A549 (cell line): ENCODE measurements at regions not wholly inside any gene's neighbourhood (a gene's known extent, or its start where the extent isn't known, plus 50 kb on each side); places are given as distances from the start of the nearest gene placed in this dataset.

Experiments used
- CHD2 ChIP-seq: fragments of 150-350 bp; IDR thresholded peaks from 2 replicates; pipeline ENCODE4 v1.6.1; 2014; ENCODE audit warnings: low read length; ENCODE audit not compliant: partially characterized antibody
- CTCF ChIP-seq: fragments of >200 bp; sonication (Bioruptor Twin); formaldehyde crosslinking; IDR thresholded peaks from 3 replicates; pipeline ENCODE4 v1.5.1; 2016
- HDAC2 ChIP-seq: fragments of 200-600 bp; sonication (generic); IDR thresholded peaks from 2 replicates; pipeline ENCODE4 v1.6.1; 2016
- MAX ChIP-seq: IDR thresholded peaks from 2 replicates; pipeline ENCODE4 v1.6.1; 2012
- POLR2A ChIP-seq: IDR thresholded peaks from 2 replicates; pipeline ENCODE4 v1.6.1; 2012; ENCODE audit warnings: mild to moderate bottlenecking, low read length
- TF ChIP-seq, protein P1 (sequence below): fragments of >200 bp; sonication (Bioruptor Twin); formaldehyde crosslinking; IDR thresholded peaks from 2 replicates; pipeline ENCODE4 v1.6.1; 2016

GRCh38 chr21:20276377-20276776 is 721.8 kb upstream of the NCAM2 start:
- no peak for TF ChIP-seq POLR2A
- TF ChIP-seq CTCF: no peak
- TF ChIP-seq, protein P1, sequence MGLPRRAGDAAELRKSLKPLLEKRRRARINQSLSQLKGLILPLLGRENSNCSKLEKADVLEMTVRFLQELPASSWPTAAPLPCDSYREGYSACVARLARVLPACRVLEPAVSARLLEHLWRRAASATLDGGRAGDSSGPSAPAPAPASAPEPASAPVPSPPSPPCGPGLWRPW: no peak
- TF ChIP-seq HDAC2: no peak
- no peak for TF ChIP-seq MAX
- TF ChIP-seq CHD2: no peak
